Neural cell (in vitro differentiated cells): ENCODE measurements at regions not wholly inside any gene's neighbourhood (a gene's known extent, or its start where the extent isn't known, plus 50 kb on each side); places are given as distances from the start of the nearest gene placed in this dataset.

Source experiments
- CTCF ChIP-seq: fragments of 450-650 bp; IDR thresholded peaks from 2 replicates; pipeline ENCODE4 v1.5.1; 2014; ENCODE audit warnings: antibody characterized with exemption, mild to moderate bottlenecking, moderate library complexity; ENCODE audit not compliant: poor library complexity, severe bottlenecking
- EZH2 ChIP-seq: fragments of 200-600, 300-800 bp; shearing (Covaris generic), sonication (generic); IDR thresholded peaks from 2 replicates; pipeline ENCODE4 v1.6.1; 2014; ENCODE audit warnings: antibody characterized with exemption, low read length, borderline replicate concordance, mild to moderate bottlenecking; ENCODE audit not compliant: insufficient read depth, poor library complexity, severe bottlenecking
- POLR2AphosphoS5 ChIP-seq: IDR thresholded peaks from 2 replicates; pipeline ENCODE4 v1.6.1; 2012
- RAD21 ChIP-seq: fragments of 450-650 bp; conservative IDR thresholded peaks from 2 replicates; pipeline ENCODE4 v1.6.1; 2014; ENCODE audit warnings: antibody characterized with exemption, mild to moderate bottlenecking, moderate library complexity
- REST ChIP-seq: IDR thresholded peaks from 2 replicates; pipeline ENCODE4 v1.6.1; 2012; ENCODE audit warnings: borderline replicate concordance
- SMC3 ChIP-seq: fragments of 450-650 bp; conservative IDR thresholded peaks from 2 replicates; pipeline ENCODE4 v1.6.1; 2014; ENCODE audit warnings: antibody characterized with exemption, mild to moderate bottlenecking, moderate library complexity; ENCODE audit not compliant: poor library complexity

GRCh38 chr16:66095676-66096075 lies 270.8 kb upstream of the CDH5 start:
- no peak for TF ChIP-seq REST
- no peak for TF ChIP-seq EZH2
- TF ChIP-seq CTCF = no peak
- TF ChIP-seq RAD21 = no peak
- TF ChIP-seq SMC3 = no peak
- no peak for TF ChIP-seq POLR2AphosphoS5
